ENCODE measurements at regions not wholly inside any gene's neighbourhood (a gene's known extent, or its start where the extent isn't known, plus 50 kb on each side); places are given as distances from the start of the nearest gene placed in this dataset.

DNA sequence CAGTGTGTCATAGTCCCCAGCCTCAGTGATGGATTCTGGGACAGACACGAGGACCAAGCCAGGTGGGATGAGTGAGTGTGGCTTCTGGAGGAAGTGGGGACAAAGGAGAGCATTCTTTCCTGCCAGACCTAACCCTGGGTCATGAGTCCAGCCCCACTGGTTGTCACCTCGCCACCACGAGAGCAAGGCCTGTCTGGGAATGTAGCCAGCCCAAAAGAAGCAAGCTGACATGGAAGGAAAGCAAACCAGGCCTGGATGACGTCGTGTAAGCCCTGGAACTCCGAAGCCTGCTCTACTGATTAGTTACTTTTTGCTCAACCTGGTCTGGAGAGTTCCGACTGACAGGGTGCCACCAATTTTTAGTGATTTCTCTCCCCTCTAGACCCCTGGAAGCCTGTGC, 105.9 kb downstream of the SINHCAF start:
- no peak overlapping the region for H3K9ac ChIP-seq (ENCODE audit: insufficient read depth in 1 of 2, low read length in 2 of 2)
- ATAC-seq (ENCODE audit: insufficient read depth, low FRiP score) (no peak), DNase-seq (peak in 1 of 3 donors; percentile 21)
- H3K4me1 ChIP-seq (ENCODE audit: control insufficient read depth in 5 of 5, insufficient read depth in 5 of 5, low read length in 5 of 5), result no peaks in the 10 kb centered on the region
- no peaks in the 10 kb centered on the region for H3K9me3 ChIP-seq (ENCODE audit: control insufficient read depth in 4 of 4, insufficient read depth in 3 of 4, low read length in 3 of 4)
- no peak overlapping the region for H3K4me3 ChIP-seq
- no peaks in the 10 kb centered on the region for H3K36me3 ChIP-seq (ENCODE audit: control insufficient read depth in 4 of 4, insufficient read depth in 4 of 4, low read length in 4 of 4)
- 69 to 73% methylated on average over 7 of the region's 7 CpGs for WGBS, 2 donors
- TF ChIP-seq, protein P1, sequence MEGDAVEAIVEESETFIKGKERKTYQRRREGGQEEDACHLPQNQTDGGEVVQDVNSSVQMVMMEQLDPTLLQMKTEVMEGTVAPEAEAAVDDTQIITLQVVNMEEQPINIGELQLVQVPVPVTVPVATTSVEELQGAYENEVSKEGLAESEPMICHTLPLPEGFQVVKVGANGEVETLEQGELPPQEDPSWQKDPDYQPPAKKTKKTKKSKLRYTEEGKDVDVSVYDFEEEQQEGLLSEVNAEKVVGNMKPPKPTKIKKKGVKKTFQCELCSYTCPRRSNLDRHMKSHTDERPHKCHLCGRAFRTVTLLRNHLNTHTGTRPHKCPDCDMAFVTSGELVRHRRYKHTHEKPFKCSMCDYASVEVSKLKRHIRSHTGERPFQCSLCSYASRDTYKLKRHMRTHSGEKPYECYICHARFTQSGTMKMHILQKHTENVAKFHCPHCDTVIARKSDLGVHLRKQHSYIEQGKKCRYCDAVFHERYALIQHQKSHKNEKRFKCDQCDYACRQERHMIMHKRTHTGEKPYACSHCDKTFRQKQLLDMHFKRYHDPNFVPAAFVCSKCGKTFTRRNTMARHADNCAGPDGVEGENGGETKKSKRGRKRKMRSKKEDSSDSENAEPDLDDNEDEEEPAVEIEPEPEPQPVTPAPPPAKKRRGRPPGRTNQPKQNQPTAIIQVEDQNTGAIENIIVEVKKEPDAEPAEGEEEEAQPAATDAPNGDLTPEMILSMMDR (IDR thresholded peaks at IDR 0.05; ENCODE audit: control extremely low read depth, extremely low read depth), result no peak
- no peaks in the 10 kb centered on the region for H3K27me3 ChIP-seq (ENCODE audit: control insufficient read depth in 3 of 3, insufficient read depth in 3 of 3, low read length in 2 of 3)
- no peak overlapping the region for H3K27ac ChIP-seq (ENCODE audit: low read depth in 1 of 2, low read length in 1 of 2)

DNA sequence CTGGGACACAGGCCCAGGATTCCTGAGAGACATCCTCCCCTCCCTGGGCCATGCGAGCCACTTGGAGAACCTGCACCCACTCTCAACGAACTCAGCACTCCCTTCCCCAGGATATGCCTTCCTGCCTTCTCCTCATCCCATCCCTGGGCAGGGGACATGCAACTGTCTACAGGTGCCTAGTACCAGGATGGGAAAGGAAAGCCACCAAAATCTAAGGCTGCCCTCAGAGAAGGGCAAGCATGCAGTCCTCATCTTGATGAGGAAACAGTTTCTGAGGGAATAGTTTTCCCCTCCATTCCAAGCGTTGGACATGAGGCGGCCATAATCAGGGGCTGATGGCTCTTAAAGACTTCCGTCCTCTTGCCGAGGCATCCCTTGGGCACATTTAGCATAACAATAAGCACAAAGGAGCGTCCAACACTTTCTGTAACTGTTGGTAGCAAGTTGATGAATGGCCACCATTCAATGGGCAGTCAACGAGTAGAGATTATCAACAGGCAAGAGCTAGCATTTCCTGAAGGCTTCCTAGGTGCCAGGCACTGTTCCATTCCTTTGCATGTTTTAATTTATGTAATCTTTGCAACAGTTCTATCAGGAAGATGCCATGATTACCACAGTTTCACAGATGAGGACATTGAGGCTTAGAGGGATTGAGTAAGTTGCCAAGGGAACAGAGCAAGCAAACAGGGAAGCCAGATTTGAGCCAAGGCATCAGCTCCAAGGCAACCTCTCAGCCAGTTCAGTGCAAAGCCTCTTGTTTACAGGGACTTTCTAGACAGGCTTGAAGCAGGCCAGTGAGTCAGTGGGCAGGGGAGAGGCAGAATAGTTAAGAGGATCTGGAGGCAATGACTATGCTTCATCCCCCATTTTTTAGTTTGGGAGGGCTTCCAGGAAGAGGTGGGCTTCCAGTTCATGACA, 105.1 kb downstream of the SINHCAF start:
- WGBS, 2 donors, result 77 to 83% methylated on average over 8 of the region's 8 CpGs
- TF ChIP-seq, protein P1 (IDR thresholded peaks at IDR 0.05; ENCODE audit: control extremely low read depth, extremely low read depth), result no peak
- no peak for ATAC-seq (ENCODE audit: insufficient read depth, low FRiP score)

GRCh38 chr12:31221551-31221945, 104.4 kb downstream of the SINHCAF start:
- H3K4me1 ChIP-seq (ENCODE audit: control insufficient read depth in 5 of 5, insufficient read depth in 5 of 5, low read length in 5 of 5), result no peaks in the 10 kb centered on the region
- no peak overlapping the region for H3K4me3 ChIP-seq
- DNase-seq, result no peak
- no peaks in the 10 kb centered on the region for H3K9me3 ChIP-seq (ENCODE audit: control insufficient read depth in 4 of 4, insufficient read depth in 3 of 4, low read length in 3 of 4)
- no peak overlapping the region for H3K27ac ChIP-seq (ENCODE audit: low read depth in 1 of 2, low read length in 1 of 2)
- no peak overlapping the region for H3K9ac ChIP-seq (ENCODE audit: insufficient read depth in 1 of 2, low read length in 2 of 2)
- WGBS, 2 donors, result 61 to 81% methylated on average over 10 of the region's 10 CpGs
- TF ChIP-seq, protein P1 (IDR thresholded peaks at IDR 0.05; ENCODE audit: control extremely low read depth, extremely low read depth), result no peak
- H3K36me3 ChIP-seq (ENCODE audit: control insufficient read depth in 4 of 4, insufficient read depth in 4 of 4, low read length in 4 of 4), result no peaks in the 10 kb centered on the region
- ATAC-seq (ENCODE audit: insufficient read depth, low FRiP score), result no peak
- no peaks in the 10 kb centered on the region for H3K27me3 ChIP-seq (ENCODE audit: control insufficient read depth in 3 of 3, insufficient read depth in 3 of 3, low read length in 2 of 3)

More for the DNA sequence above, 105.1 kb downstream of the SINHCAF start:
- Histone ChIP-seq H3K9ac (ENCODE audit: insufficient read depth in 1 of 2, low read length in 2 of 2) (no peak overlapping the region), H3K27me3 (ENCODE audit: control insufficient read depth in 3 of 3, insufficient read depth in 3 of 3, low read length in 2 of 3) (no peaks in the 10 kb centered on the region), H3K4me3 (no peak overlapping the region), H3K27ac (ENCODE audit: low read depth in 1 of 2, low read length in 1 of 2) (no peak overlapping the region), H3K9me3 (ENCODE audit: control insufficient read depth in 4 of 4, insufficient read depth in 3 of 4, low read length in 3 of 4) (no peaks in the 10 kb centered on the region), H3K36me3 (ENCODE audit: control insufficient read depth in 4 of 4, insufficient read depth in 4 of 4, low read length in 4 of 4) (no peaks in the 10 kb centered on the region), H3K4me1 (ENCODE audit: control insufficient read depth in 5 of 5, insufficient read depth in 5 of 5, low read length in 5 of 5) (no peaks in the 10 kb centered on the region)
- peak in 2 of 3 donors; percentile 24 to 38 for DNase-seq

All from lung (tissue), 11 donors.